ENCODE measurements at regions not wholly inside any gene's neighbourhood (a gene's known extent, or its start where the extent isn't known, plus 50 kb on each side); places are given as distances from the start of the nearest gene placed in this dataset.

DNA sequence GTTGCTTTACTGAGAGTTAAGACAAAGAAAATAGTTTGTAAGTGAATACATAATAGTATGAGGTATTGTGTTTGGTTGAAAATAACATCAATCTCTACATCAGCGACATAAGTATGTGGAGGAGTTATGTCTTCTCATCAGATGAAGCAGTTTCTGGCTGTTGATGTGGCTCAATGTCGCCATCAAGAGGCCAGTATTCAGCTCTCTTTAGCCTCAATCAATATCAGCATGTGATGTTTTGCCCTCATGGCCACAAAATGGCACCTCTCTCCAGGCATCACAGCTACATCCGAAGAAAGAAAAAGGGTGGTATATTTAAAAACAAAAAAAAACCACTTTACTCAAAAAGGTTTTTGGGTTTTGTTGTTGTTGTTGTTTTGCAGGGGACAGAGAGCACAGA, 302.3 kb upstream of the TMEM132C start (continued):
- TF ChIP-seq, protein P1, sequence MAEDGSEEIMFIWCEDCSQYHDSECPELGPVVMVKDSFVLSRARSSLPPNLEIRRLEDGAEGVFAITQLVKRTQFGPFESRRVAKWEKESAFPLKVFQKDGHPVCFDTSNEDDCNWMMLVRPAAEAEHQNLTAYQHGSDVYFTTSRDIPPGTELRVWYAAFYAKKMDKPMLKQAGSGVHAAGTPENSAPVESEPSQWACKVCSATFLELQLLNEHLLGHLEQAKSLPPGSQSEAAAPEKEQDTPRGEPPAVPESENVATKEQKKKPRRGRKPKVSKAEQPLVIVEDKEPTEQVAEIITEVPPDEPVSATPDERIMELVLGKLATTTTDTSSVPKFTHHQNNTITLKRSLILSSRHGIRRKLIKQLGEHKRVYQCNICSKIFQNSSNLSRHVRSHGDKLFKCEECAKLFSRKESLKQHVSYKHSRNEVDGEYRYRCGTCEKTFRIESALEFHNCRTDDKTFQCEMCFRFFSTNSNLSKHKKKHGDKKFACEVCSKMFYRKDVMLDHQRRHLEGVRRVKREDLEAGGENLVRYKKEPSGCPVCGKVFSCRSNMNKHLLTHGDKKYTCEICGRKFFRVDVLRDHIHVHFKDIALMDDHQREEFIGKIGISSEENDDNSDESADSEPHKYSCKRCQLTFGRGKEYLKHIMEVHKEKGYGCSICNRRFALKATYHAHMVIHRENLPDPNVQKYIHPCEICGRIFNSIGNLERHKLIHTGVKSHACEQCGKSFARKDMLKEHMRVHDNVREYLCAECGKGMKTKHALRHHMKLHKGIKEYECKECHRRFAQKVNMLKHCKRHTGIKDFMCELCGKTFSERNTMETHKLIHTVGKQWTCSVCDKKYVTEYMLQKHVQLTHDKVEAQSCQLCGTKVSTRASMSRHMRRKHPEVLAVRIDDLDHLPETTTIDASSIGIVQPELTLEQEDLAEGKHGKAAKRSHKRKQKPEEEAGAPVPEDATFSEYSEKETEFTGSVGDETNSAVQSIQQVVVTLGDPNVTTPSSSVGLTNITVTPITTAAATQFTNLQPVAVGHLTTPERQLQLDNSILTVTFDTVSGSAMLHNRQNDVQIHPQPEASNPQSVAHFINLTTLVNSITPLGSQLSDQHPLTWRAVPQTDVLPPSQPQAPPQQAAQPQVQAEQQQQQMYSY (CRISPR knock-in tag; IDR thresholded peaks at IDR 0.05), result no peak
- TF ChIP-seq NR3C1 (CRISPR knock-in tag; conservative IDR thresholded peaks at IDR 0.05; ENCODE audit: low read depth), result no peak
- TF ChIP-seq, protein P2, sequence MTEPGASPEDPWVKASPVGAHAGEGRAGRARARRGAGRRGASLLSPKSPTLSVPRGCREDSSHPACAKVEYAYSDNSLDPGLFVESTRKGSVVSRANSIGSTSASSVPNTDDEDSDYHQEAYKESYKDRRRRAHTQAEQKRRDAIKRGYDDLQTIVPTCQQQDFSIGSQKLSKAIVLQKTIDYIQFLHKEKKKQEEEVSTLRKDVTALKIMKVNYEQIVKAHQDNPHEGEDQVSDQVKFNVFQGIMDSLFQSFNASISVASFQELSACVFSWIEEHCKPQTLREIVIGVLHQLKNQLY (CRISPR knock-in tag; IDR thresholded peaks at IDR 0.05), result no peak
- no peak for TF ChIP-seq SMAD3 (CRISPR knock-in tag; IDR thresholded peaks at IDR 0.05; ENCODE audit: borderline replicate concordance)
- TF ChIP-seq, protein P3, sequence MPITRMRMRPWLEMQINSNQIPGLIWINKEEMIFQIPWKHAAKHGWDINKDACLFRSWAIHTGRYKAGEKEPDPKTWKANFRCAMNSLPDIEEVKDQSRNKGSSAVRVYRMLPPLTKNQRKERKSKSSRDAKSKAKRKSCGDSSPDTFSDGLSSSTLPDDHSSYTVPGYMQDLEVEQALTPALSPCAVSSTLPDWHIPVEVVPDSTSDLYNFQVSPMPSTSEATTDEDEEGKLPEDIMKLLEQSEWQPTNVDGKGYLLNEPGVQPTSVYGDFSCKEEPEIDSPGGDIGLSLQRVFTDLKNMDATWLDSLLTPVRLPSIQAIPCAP (CRISPR knock-in tag; IDR thresholded peaks at IDR 0.05), result no peak
- no peak for TF ChIP-seq JAZF1 (CRISPR knock-in tag; IDR thresholded peaks at IDR 0.05)
- no peak for TF ChIP-seq ZBTB21 (CRISPR knock-in tag; IDR thresholded peaks at IDR 0.05; ENCODE audit: borderline replicate concordance)
- no peak for TF ChIP-seq NFE2L1 (CRISPR knock-in tag; IDR thresholded peaks at IDR 0.05)
- no peak for TF ChIP-seq ZNF232 (CRISPR knock-in tag; IDR thresholded peaks at IDR 0.05)
- TF ChIP-seq GRHL2 (CRISPR knock-in tag; IDR thresholded peaks at IDR 0.05; ENCODE audit: insufficient replicate concordance, severe bottlenecking), result no peak
- TF ChIP-seq, protein P4, sequence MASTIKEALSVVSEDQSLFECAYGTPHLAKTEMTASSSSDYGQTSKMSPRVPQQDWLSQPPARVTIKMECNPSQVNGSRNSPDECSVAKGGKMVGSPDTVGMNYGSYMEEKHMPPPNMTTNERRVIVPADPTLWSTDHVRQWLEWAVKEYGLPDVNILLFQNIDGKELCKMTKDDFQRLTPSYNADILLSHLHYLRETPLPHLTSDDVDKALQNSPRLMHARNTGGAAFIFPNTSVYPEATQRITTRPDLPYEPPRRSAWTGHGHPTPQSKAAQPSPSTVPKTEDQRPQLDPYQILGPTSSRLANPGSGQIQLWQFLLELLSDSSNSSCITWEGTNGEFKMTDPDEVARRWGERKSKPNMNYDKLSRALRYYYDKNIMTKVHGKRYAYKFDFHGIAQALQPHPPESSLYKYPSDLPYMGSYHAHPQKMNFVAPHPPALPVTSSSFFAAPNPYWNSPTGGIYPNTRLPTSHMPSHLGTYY (CRISPR knock-in tag; IDR thresholded peaks at IDR 0.05), result no peak

DNA sequence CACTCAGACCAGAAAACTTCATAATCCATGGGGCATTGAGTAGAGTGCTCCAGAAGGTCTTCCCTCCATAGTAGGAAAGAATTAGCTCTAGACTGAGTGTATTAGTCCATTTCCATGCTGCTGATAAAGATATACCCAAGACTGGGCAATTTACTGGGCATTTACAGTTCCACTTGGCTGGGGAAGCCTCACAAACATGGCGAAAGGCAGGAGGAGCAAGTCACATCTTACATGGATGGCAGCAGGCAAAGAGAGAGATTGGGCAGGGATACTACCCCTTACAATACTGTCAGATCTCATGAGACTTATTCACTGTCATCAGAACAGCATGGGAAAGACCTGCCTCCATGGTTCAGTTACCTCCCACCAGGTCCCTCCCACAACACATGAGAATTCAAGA, 300.6 kb upstream of the TMEM132C start:
- Mint-ChIP-seq H3K27ac (no peak overlapping the region), H3K4me3 (no peak overlapping the region), H3K4me1 (no peaks in the 10 kb centered on the region), H3K36me3 (peaks cover 77% of the 10 kb centered on the region), H3K27me3 (ENCODE audit: low read depth) (peaks cover 8% of the 10 kb centered on the region), H3K9me3 (peaks cover 94% of the 10 kb centered on the region)
- ChIA-PET POLR2A (no interaction called here), CTCF (no interaction called here)
- no peak for TF ChIP-seq TCF7 (CRISPR knock-in tag; IDR thresholded peaks at IDR 0.05; ENCODE audit: low read depth)
- TF ChIP-seq, protein P5, sequence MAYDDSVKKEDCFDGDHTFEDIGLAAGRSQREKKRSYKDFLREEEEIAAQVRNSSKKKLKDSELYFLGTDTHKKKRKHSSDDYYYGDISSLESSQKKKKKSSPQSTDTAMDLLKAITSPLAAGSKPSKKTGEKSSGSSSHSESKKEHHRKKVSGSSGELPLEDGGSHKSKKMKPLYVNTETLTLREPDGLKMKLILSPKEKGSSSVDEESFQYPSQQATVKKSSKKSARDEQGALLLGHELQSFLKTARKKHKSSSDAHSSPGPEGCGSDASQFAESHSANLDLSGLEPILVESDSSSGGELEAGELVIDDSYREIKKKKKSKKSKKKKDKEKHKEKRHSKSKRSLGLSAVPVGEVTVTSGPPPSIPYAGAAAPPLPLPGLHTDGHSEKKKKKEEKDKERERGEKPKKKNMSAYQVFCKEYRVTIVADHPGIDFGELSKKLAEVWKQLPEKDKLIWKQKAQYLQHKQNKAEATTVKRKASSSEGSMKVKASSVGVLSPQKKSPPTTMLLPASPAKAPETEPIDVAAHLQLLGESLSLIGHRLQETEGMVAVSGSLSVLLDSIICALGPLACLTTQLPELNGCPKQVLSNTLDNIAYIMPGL (CRISPR knock-in tag; IDR thresholded peaks at IDR 0.05), result no peak
- DNase-seq (ENCODE audit: low spot score) (no peak), ATAC-seq (no peak)

DNA sequence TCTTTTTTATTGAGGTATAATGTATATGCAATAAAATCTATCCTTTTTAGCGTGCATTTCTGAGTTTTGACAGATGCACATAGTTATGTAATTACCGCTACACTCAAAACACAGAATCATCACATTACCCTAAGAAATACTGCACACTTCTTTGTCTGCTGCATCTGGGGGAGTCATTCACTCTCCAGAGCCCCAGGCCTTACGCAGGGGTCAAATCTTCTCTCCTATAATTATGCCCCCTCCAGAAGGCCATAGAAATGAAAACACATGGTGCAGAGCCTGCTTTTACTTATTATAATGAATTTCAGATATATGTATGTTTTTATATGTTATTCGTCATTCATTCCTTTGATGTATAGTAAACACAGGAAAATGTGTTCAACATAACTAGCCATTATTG, 296.5 kb upstream of the TMEM132C start:
- Mint-ChIP-seq H3K9me3 (peaks cover 93% of the 10 kb centered on the region), H3K4me3 (no peak overlapping the region), H3K4me1 (no peaks in the 10 kb centered on the region), H3K27me3 (ENCODE audit: low read depth) (peaks cover 4% of the 10 kb centered on the region; the same call in 1 of the 2 replicates), H3K27ac (no peak overlapping the region), H3K36me3 (peaks cover 76% of the 10 kb centered on the region)
- POLR2A ChIA-PET, result no interaction called here
- CTCF ChIA-PET, result no interaction called here
- DNase-seq (ENCODE audit: low spot score) (no peak), ATAC-seq (no peak)
- TF ChIP-seq FOXJ3 (CRISPR knock-in tag; IDR thresholded peaks at IDR 0.05; ENCODE audit: borderline replicate concordance) (no peak), FOXP1 (CRISPR knock-in tag; IDR thresholded peaks at IDR 0.05; ENCODE audit: borderline replicate concordance) (no peak), MXD4 (CRISPR knock-in tag; IDR thresholded peaks at IDR 0.05; ENCODE audit: borderline replicate concordance) (no peak), TCF7 (CRISPR knock-in tag; IDR thresholded peaks at IDR 0.05; ENCODE audit: low read depth) (no peak), RORB (CRISPR knock-in tag; IDR thresholded peaks at IDR 0.05) (no peak)
- TF ChIP-seq, protein P6, sequence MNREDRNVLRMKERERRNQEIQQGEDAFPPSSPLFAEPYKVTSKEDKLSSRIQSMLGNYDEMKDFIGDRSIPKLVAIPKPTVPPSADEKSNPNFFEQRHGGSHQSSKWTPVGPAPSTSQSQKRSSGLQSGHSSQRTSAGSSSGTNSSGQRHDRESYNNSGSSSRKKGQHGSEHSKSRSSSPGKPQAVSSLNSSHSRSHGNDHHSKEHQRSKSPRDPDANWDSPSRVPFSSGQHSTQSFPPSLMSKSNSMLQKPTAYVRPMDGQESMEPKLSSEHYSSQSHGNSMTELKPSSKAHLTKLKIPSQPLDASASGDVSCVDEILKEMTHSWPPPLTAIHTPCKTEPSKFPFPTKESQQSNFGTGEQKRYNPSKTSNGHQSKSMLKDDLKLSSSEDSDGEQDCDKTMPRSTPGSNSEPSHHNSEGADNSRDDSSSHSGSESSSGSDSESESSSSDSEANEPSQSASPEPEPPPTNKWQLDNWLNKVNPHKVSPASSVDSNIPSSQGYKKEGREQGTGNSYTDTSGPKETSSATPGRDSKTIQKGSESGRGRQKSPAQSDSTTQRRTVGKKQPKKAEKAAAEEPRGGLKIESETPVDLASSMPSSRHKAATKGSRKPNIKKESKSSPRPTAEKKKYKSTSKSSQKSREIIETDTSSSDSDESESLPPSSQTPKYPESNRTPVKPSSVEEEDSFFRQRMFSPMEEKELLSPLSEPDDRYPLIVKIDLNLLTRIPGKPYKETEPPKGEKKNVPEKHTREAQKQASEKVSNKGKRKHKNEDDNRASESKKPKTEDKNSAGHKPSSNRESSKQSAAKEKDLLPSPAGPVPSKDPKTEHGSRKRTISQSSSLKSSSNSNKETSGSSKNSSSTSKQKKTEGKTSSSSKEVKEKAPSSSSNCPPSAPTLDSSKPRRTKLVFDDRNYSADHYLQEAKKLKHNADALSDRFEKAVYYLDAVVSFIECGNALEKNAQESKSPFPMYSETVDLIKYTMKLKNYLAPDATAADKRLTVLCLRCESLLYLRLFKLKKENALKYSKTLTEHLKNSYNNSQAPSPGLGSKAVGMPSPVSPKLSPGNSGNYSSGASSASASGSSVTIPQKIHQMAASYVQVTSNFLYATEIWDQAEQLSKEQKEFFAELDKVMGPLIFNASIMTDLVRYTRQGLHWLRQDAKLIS (CRISPR knock-in tag; IDR thresholded peaks at IDR 0.05; ENCODE audit: borderline replicate concordance), result no peak
- TF ChIP-seq, protein P7, sequence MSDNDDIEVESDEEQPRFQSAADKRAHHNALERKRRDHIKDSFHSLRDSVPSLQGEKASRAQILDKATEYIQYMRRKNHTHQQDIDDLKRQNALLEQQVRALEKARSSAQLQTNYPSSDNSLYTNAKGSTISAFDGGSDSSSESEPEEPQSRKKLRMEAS (CRISPR knock-in tag; IDR thresholded peaks at IDR 0.05), result no peak
- TF ChIP-seq, protein P8, sequence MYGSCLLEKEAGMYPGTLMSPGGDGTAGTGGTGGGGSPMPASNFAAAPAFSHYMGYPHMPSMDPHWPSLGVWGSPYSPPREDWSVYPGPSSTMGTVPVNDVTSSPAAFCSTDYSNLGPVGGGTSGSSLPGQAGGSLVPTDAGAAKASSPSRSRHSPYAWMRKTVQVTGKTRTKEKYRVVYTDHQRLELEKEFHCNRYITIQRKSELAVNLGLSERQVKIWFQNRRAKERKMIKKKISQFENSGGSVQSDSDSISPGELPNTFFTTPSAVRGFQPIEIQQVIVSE (CRISPR knock-in tag; IDR thresholded peaks at IDR 0.05; ENCODE audit: borderline replicate concordance), result no peak
